NCI-H526 treated with DMSO at 0.1 percent for 48 hours (cell line): ENCODE measurements at regions not wholly inside any gene's neighbourhood (a gene's known extent, or its start where the extent isn't known, plus 50 kb on each side); places are given as distances from the start of the nearest gene placed in this dataset.
"Not testable (repeated sequence)": the region's sequence is repeated elsewhere in the genome, so short reads cannot be mapped to it uniquely, and the experiment has no call there.

Source experiments
- DNase-seq: peaks from one replicate; lab custom pipeline; 2025; lab: John Stamatoyannopoulos, UW

GRCh38 chr3:197406266-197406665 is 107.9 kb upstream of the DLG1 start:
- no peak for DNase-seq

GRCh38 chr3:197404754-197405153 is 106.3 kb upstream of the DLG1 start:
- no peak for DNase-seq

- DNase-seq, result no peak
Measured at GRCh38 chr3:197404030-197404429, 105.6 kb upstream of the DLG1 start.

- DNase-seq, result not testable (repeated sequence)
Measured at GRCh38 chr3:197402401-197402800, 104.0 kb upstream of the DLG1 start.

GRCh38 chr3:197399486-197399885 is 101.1 kb upstream of the DLG1 start:
- DNase-seq, result no peak

GRCh38 chr3:197398286-197398878 is 100.0 kb upstream of the DLG1 start:
- DNase-seq, result no peak

GRCh38 chr3:197397838-197398237 is 99.4 kb upstream of the DLG1 start:
- DNase-seq, result no peak

GRCh38 chr3:197394464-197395321 is 96.3 kb upstream of the DLG1 start:
- no peak for DNase-seq

GRCh38 chr3:197394126-197394463 is 95.7 kb upstream of the DLG1 start:
- not testable (repeated sequence) for DNase-seq

- no peak for DNase-seq
Measured at GRCh38 chr3:197393711-197394110, 95.3 kb upstream of the DLG1 start.

GRCh38 chr3:197392961-197393360 is 94.5 kb upstream of the DLG1 start:
- DNase-seq, result no peak

- no peak for DNase-seq
Measured at GRCh38 chr3:197381371-197381770, 83.0 kb upstream of the DLG1 start.

GRCh38 chr3:197380786-197381185 is 82.4 kb upstream of the DLG1 start:
- DNase-seq, result no peak

GRCh38 chr3:197378985-197379718 is 80.7 kb upstream of the DLG1 start:
- no peak for DNase-seq

GRCh38 chr3:197376735-197377555 is 78.5 kb upstream of the DLG1 start:
- DNase-seq, result no peak

- DNase-seq, result no peak
Measured at GRCh38 chr3:197376020-197376419, 77.6 kb upstream of the DLG1 start.

- DNase-seq, result no peak
Measured at GRCh38 chr3:197375001-197375441, 76.6 kb upstream of the DLG1 start.

GRCh38 chr3:197373096-197373495 is 74.7 kb upstream of the DLG1 start:
- no peak for DNase-seq

GRCh38 chr3:197372047-197372661 is 73.7 kb upstream of the DLG1 start:
- DNase-seq, result no peak

- no peak for DNase-seq
Measured at GRCh38 chr3:197371591-197372046, 73.2 kb upstream of the DLG1 start.

GRCh38 chr3:197369545-197369944 is 71.1 kb upstream of the DLG1 start:
- DNase-seq, result no peak

- DNase-seq, result no peak
Measured at GRCh38 chr3:197368821-197369220, 70.4 kb upstream of the DLG1 start.
